CD14-positive monocyte (primary cell): ENCODE measurements at regions not wholly inside any gene's neighbourhood (a gene's known extent, or its start where the extent isn't known, plus 50 kb on each side); places are given as distances from the start of the nearest gene placed in this dataset.

Source experiments
- DNase-seq, 3 donors: peaks; one replicate each; pipeline ENCODE4 v3.0.0-alpha.2; 2011 to 2022
- H2AFZ ChIP-seq: 2 replicates; pipeline ENCODE4 v1.6.0; 2012; ENCODE audit warnings: mild to moderate bottlenecking, low read depth, low read length, inconsistent platforms; ENCODE audit not compliant: insufficient read depth, poor library complexity, severe bottlenecking
- H3K27ac ChIP-seq, 2 donors: 1 replicate in 1 of 2; 2 replicates in 1 of 2; pipeline ENCODE4 v1.5.1; 2012 to 2013; ENCODE audit warnings: low read length in 2 of 2, control low read depth in 1 of 2, inconsistent platforms in 1 of 2, low read depth in 1 of 2, mild to moderate bottlenecking in 1 of 2
- H3K27me3 ChIP-seq, 2 donors: one replicate each; pipeline versions ENCODE4 v1.6.0 to v1.6.1; 2011 to 2013; ENCODE audit warnings: low read length in 2 of 2; ENCODE audit not compliant: control insufficient read depth in 2 of 2, insufficient read depth in 2 of 2
- H3K36me3 ChIP-seq, 2 donors: replicated peaks in 1 of 2; 1 replicate in 1 of 2; 2 replicates in 1 of 2; pipeline versions ENCODE4 v1.5.1 to v1.6.1; 2012 to 2013; ENCODE audit warnings: low read length in 2 of 2, control low read depth in 1 of 2, inconsistent platforms in 1 of 2, mild to moderate bottlenecking in 1 of 2; ENCODE audit not compliant: insufficient read depth in 2 of 2, control insufficient read depth in 1 of 2
- H3K4me1 ChIP-seq, 2 donors: 1 replicate in 1 of 2; 2 replicates in 1 of 2; pipeline versions ENCODE4 v1.5.1 to v1.6.1; 2012 to 2013; ENCODE audit warnings: low read length in 2 of 2, control low read depth in 1 of 2, inconsistent platforms in 1 of 2, mild to moderate bottlenecking in 1 of 2, moderate library complexity in 1 of 2; ENCODE audit not compliant: insufficient read depth in 2 of 2, control insufficient read depth in 1 of 2
- H3K4me2 ChIP-seq: replicated peaks from 2 replicates; pipeline ENCODE3; 2012; ENCODE audit warnings: low read length, moderate library complexity, mild to moderate bottlenecking; ENCODE audit not compliant: poor library complexity, severe bottlenecking; ENCODE audit errors: extremely low read depth
- H3K4me3 ChIP-seq, 3 experiments: fragments of 200-600 bp in 1 of 3; sonication (generic) in 1 of 3; replicated peaks in 1 of 3; 1 replicate in 2 of 3; 2 replicates in 1 of 3; pipeline ENCODE4 v1.5.1; 2011 to 2013; ENCODE audit warnings: low read length in 3 of 3, mild to moderate bottlenecking in 3 of 3, control low read depth in 2 of 3, low read depth in 2 of 3, inconsistent platforms in 1 of 3, moderate library complexity in 1 of 3
- H3K79me2 ChIP-seq: 2 replicates; pipeline ENCODE4 v1.6.0; 2012; ENCODE audit warnings: mild to moderate bottlenecking, control low read depth, inconsistent platforms, low read length, moderate library complexity; ENCODE audit not compliant: insufficient read depth
- H3K9ac ChIP-seq: 2 replicates; pipeline ENCODE4 v1.6.0; 2017; ENCODE audit warnings: low read length, mild to moderate bottlenecking; ENCODE audit not compliant: insufficient read depth, poor library complexity, severe bottlenecking
- H3K9me3 ChIP-seq, 2 donors: replicated peaks in 1 of 2; 1 replicate in 1 of 2; 2 replicates in 1 of 2; pipeline versions ENCODE4 v1.5.1 to v1.6.1; 2012 to 2013; ENCODE audit warnings: low read length in 2 of 2, control low read depth in 1 of 2; ENCODE audit not compliant: control insufficient read depth in 1 of 2, insufficient read depth in 1 of 2
- H4K20me1 ChIP-seq: 2 replicates; pipeline ENCODE4 v1.6.0; 2012; ENCODE audit warnings: mild to moderate bottlenecking, low read length, control low read depth, moderate library complexity; ENCODE audit not compliant: insufficient read depth
- H3K27ac Mint-ChIP-seq, 7 donors: one replicate each; pipeline ENCODE4 v1.8.0; 2020; ENCODE audit warnings: mild to moderate bottlenecking in 7 of 7, mixed read lengths in 7 of 7, moderate library complexity in 6 of 7, inconsistent platforms in 2 of 7
- H3K27me3 Mint-ChIP-seq, 3 donors: one replicate each; pipeline ENCODE4 v1.8.0; 2021 to 2022; ENCODE audit warnings: low read depth in 3 of 3, mild to moderate bottlenecking in 3 of 3, mixed read lengths in 3 of 3, moderate library complexity in 3 of 3, inconsistent platforms in 1 of 3
- H3K36me3 Mint-ChIP-seq, 2 donors: one replicate each; pipeline ENCODE4 v1.8.0; 2020; ENCODE audit warnings: mixed read lengths in 2 of 2, inconsistent platforms in 1 of 2, mild to moderate bottlenecking in 1 of 2
- H3K4me1 Mint-ChIP-seq: one replicate; pipeline ENCODE4 v1.8.0; 2020; ENCODE audit warnings: mild to moderate bottlenecking, mixed read lengths
- H3K4me3 Mint-ChIP-seq, 2 donors: one replicate each; pipeline ENCODE4 v1.8.0; 2020; ENCODE audit warnings: mild to moderate bottlenecking in 2 of 2, mixed read lengths in 2 of 2, moderate library complexity in 1 of 2
- H3K9me3 Mint-ChIP-seq, 7 donors: one replicate each; pipeline ENCODE4 v1.8.0; 2020 to 2022; ENCODE audit warnings: mixed read lengths in 7 of 7, mild to moderate bottlenecking in 6 of 7, moderate library complexity in 6 of 7, inconsistent platforms in 2 of 7
- WGBS: methylation state at CpG from one replicate; pipeline ENCODE4 v1.1.5; 2013; ENCODE audit warnings: missing lambda C conversion rate; ENCODE audit not compliant: insufficient coverage; 5-methylcytosine and 5-hydroxymethylcytosine counted together
- intact Hi-C, 2 donors: fragments of 100-400 bp; cut with micrococcal nuclease; formaldehyde crosslinking; loops; one replicate each; pipeline versions ENCODE4 v1.15.0 to v1.15.1; 2023
- TF ChIP-seq, protein P1 (sequence below): fragments of 200-600 bp; IDR thresholded peaks from one replicate; pipeline ENCODE4 v1.8.0; 2022; ENCODE audit warnings: antibody characterized with exemption, mild to moderate bottlenecking

DNA sequence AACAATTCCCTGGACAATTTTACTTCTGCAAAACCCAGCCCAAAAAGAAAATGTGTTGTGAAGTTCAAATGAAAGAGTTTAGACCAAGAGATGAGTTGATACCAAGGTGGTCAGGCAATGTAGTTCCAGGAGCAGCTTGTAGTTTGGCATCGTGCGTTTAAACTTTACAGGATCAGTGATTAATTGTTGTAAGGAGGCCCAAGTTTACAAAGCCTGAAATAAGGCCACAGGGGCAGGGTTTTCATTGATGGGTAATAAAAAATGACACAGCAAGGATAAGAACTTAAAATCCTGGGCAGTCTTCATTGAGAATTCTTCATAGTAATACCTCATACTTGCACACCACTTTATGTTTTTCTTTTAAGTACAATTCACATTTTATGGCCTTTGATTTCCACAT, 463.9 kb upstream of the HNRNPA3 start:
- Histone ChIP-seq H3K36me3 (no peaks in the 10 kb centered on the region), H3K4me2 (no peak overlapping the region), H3K9ac (no peak overlapping the region), H3K27ac (no peak overlapping the region), H3K4me3 (no peak overlapping the region), H3K4me1 (no peaks in the 10 kb centered on the region), H2AFZ (no peak overlapping the region), H3K27me3 (no peaks in the 10 kb centered on the region), H3K79me2 (no peaks in the 10 kb centered on the region), H4K20me1 (no peaks in the 10 kb centered on the region), H3K9me3 (no peaks in the 10 kb centered on the region)
- Mint-ChIP-seq H3K36me3 (no peaks in the 10 kb centered on the region), H3K27me3 (peaks cover 0 to 3% (median 2%) of the 10 kb centered on the region in 3 donors), H3K9me3 (no peaks in the 10 kb centered on the region), H3K27ac (no peak overlapping the region), H3K4me1 (peaks cover 3% of the 10 kb centered on the region), H3K4me3 (no peak overlapping the region)
- DNase-seq, result no peak
- WGBS, result no CpG with 5 or more reads among the region's 2 CpGs
- TF ChIP-seq, protein P1, sequence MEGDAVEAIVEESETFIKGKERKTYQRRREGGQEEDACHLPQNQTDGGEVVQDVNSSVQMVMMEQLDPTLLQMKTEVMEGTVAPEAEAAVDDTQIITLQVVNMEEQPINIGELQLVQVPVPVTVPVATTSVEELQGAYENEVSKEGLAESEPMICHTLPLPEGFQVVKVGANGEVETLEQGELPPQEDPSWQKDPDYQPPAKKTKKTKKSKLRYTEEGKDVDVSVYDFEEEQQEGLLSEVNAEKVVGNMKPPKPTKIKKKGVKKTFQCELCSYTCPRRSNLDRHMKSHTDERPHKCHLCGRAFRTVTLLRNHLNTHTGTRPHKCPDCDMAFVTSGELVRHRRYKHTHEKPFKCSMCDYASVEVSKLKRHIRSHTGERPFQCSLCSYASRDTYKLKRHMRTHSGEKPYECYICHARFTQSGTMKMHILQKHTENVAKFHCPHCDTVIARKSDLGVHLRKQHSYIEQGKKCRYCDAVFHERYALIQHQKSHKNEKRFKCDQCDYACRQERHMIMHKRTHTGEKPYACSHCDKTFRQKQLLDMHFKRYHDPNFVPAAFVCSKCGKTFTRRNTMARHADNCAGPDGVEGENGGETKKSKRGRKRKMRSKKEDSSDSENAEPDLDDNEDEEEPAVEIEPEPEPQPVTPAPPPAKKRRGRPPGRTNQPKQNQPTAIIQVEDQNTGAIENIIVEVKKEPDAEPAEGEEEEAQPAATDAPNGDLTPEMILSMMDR, result no peak
- intact Hi-C loops, result no loop called here

GRCh38 chr2:176751314-176752227, 461.0 kb upstream of the HNRNPA3 start:
- H2AFZ ChIP-seq, result no peak overlapping the region
- Mint-ChIP-seq H3K9me3 (no peaks in the 10 kb centered on the region), H3K27me3 (peaks cover 0 to 3% (median 2%) of the 10 kb centered on the region in 3 donors), H3K27ac (no peak overlapping the region), H3K4me3 (no peak overlapping the region), H3K36me3 (no peaks in the 10 kb centered on the region), H3K4me1 (peaks cover 8% of the 10 kb centered on the region)
- WGBS, result 100% methylated on average over 4 of the region's 6 CpGs
- H3K79me2 ChIP-seq, result no peaks in the 10 kb centered on the region
- TF ChIP-seq, protein P1, result no peak
- DNase-seq, result no peak
- no peak overlapping the region for H3K9ac ChIP-seq
- no peaks in the 10 kb centered on the region for H4K20me1 ChIP-seq
- no peak overlapping the region for H3K4me2 ChIP-seq
- H3K27me3 ChIP-seq, result no peaks in the 10 kb centered on the region
- H3K9me3 ChIP-seq, result no peaks in the 10 kb centered on the region
- H3K36me3 ChIP-seq, result no peaks in the 10 kb centered on the region
- H3K4me3 ChIP-seq, result no peak overlapping the region
- H3K4me1 ChIP-seq, result no peaks in the 10 kb centered on the region
- intact Hi-C loops, result no loop called here
- H3K27ac ChIP-seq, result no peak overlapping the region
